ENCODE measurements at regions not wholly inside any gene's neighbourhood (a gene's known extent, or its start where the extent isn't known, plus 50 kb on each side); places are given as distances from the start of the nearest gene placed in this dataset.

GRCh38 chr7:155956977-155957376 is 144.7 kb upstream of the SHH start:
- in situ Hi-C loops (cut with HindIII; ENCODE audit: low pct_unique_long_range_greater_than_20kb, low sequenced_read_pairs) = no loop called here

GRCh38 chr7:155955367-155955635 is 143.0 kb upstream of the SHH start:
- no peak for DNase-seq (ENCODE audit: low read depth, low spot score)
- in situ Hi-C loops (cut with HindIII; ENCODE audit: low pct_unique_long_range_greater_than_20kb, low sequenced_read_pairs) = no loop called here

More at GRCh38 chr7:155956977-155957376, 144.7 kb upstream of the SHH start:
- no peak for DNase-seq (ENCODE audit: low read depth, low spot score)

- in situ Hi-C loops (cut with HindIII; ENCODE audit: low pct_unique_long_range_greater_than_20kb, low sequenced_read_pairs) = no loop called here
- DNase-seq (ENCODE audit: low read depth, low spot score) = no peak
These were observed 142.5 kb upstream of the SHH start for GRCh38 chr7:155954550-155955366.

GRCh38 chr7:155953781-155954549 is 141.7 kb upstream of the SHH start:
- DNase-seq (ENCODE audit: low read depth, low spot score) = no peak
- in situ Hi-C loops (cut with HindIII; ENCODE audit: low pct_unique_long_range_greater_than_20kb, low sequenced_read_pairs) = no loop called here

- in situ Hi-C loops (cut with HindIII; ENCODE audit: low pct_unique_long_range_greater_than_20kb, low sequenced_read_pairs) = no loop called here
- DNase-seq (ENCODE audit: low read depth, low spot score) = no peak
These were observed 141.2 kb upstream of the SHH start for GRCh38 chr7:155953501-155953778.

- in situ Hi-C loops (cut with HindIII; ENCODE audit: low pct_unique_long_range_greater_than_20kb, low sequenced_read_pairs) = no loop called here
- no peak for DNase-seq (ENCODE audit: low read depth, low spot score)
These were observed 139.4 kb upstream of the SHH start for GRCh38 chr7:155951554-155952158.

GRCh38 chr7:155950898-155951553 is 138.8 kb upstream of the SHH start:
- in situ Hi-C loops (cut with HindIII; ENCODE audit: low pct_unique_long_range_greater_than_20kb, low sequenced_read_pairs) = no loop called here

GRCh38 chr7:155948845-155949244 is 136.6 kb upstream of the SHH start:
- no peak for DNase-seq (ENCODE audit: low read depth, low spot score)
- in situ Hi-C loops (cut with HindIII; ENCODE audit: low pct_unique_long_range_greater_than_20kb, low sequenced_read_pairs) = no loop called here

More at GRCh38 chr7:155950898-155951553, 138.8 kb upstream of the SHH start:
- no peak for DNase-seq (ENCODE audit: low read depth, low spot score)

- in situ Hi-C loops (cut with HindIII; ENCODE audit: low pct_unique_long_range_greater_than_20kb, low sequenced_read_pairs) = no loop called here
- no peak for DNase-seq (ENCODE audit: low read depth, low spot score)
These were observed 136.2 kb upstream of the SHH start for GRCh38 chr7:155948423-155948822.

GRCh38 chr7:155947051-155947450 is 134.8 kb upstream of the SHH start:
- no peak for DNase-seq (ENCODE audit: low read depth, low spot score)
- in situ Hi-C loops (cut with HindIII; ENCODE audit: low pct_unique_long_range_greater_than_20kb, low sequenced_read_pairs) = no loop called here

GRCh38 chr7:155945670-155946325 is 133.5 kb upstream of the SHH start:
- in situ Hi-C loops (cut with HindIII; ENCODE audit: low pct_unique_long_range_greater_than_20kb, low sequenced_read_pairs) = no loop called here
- DNase-seq (ENCODE audit: low read depth, low spot score) = no peak

GRCh38 chr7:155944901-155945300 is 132.6 kb upstream of the SHH start:
- in situ Hi-C loops (cut with HindIII; ENCODE audit: low pct_unique_long_range_greater_than_20kb, low sequenced_read_pairs) = no loop called here
- DNase-seq (ENCODE audit: low read depth, low spot score) = no peak

GRCh38 chr7:155943251-155943899 is 131.1 kb upstream of the SHH start:
- in situ Hi-C loops (cut with HindIII; ENCODE audit: low pct_unique_long_range_greater_than_20kb, low sequenced_read_pairs) = no loop called here
- DNase-seq (ENCODE audit: low read depth, low spot score) = no peak

GRCh38 chr7:155942226-155942950 is 130.1 kb upstream of the SHH start:
- no peak for DNase-seq (ENCODE audit: low read depth, low spot score)
- in situ Hi-C loops (cut with HindIII; ENCODE audit: low pct_unique_long_range_greater_than_20kb, low sequenced_read_pairs) = no loop called here

- peak; percentile 33 for DNase-seq (ENCODE audit: low read depth, low spot score)
- in situ Hi-C loops (cut with HindIII; ENCODE audit: low pct_unique_long_range_greater_than_20kb, low sequenced_read_pairs) = no loop called here
These were observed 129.4 kb upstream of the SHH start for GRCh38 chr7:155941688-155942087.

- no peak for DNase-seq (ENCODE audit: low read depth, low spot score)
- in situ Hi-C loops (cut with HindIII; ENCODE audit: low pct_unique_long_range_greater_than_20kb, low sequenced_read_pairs) = no loop called here
These were observed 127.1 kb upstream of the SHH start for GRCh38 chr7:155939350-155939749.

GRCh38 chr7:155938129-155938528 is 125.9 kb upstream of the SHH start:
- in situ Hi-C loops (cut with HindIII; ENCODE audit: low pct_unique_long_range_greater_than_20kb, low sequenced_read_pairs) = no loop called here
- DNase-seq (ENCODE audit: low read depth, low spot score) = no peak
